Stimulated activated naive CD8-positive, alpha-beta T cell treated with anti-CD3 and anti-CD28 coated beads, Interleukin-15, Interleukin-2, amounts not matched to agents 100 U/mL and 50 U/mL, for 24 hours (primary cell): ENCODE measurements at regions not wholly inside any gene's neighbourhood (a gene's known extent, or its start where the extent isn't known, plus 50 kb on each side); places are given as distances from the start of the nearest gene placed in this dataset.
"Not testable (repeated sequence)": the region's sequence is repeated elsewhere in the genome, so short reads cannot be mapped to it uniquely, and the experiment has no call there.

ENCODE experiments used
- ATAC-seq: fragments of 150-1000 bp; cut with Tn5 transposase; one replicate; pipeline ENCODE4 v1.10.0; 2021
- DNase-seq: peaks from one replicate; pipeline ENCODE4 v3.0.0; 2021

GRCh38 chrX:50967736-50968135 is 57.2 kb downstream of the BMP15 start:
- DNase-seq = no peak
- no peak for ATAC-seq

GRCh38 chrX:50968871-50969635 is 58.5 kb downstream of the BMP15 start:
- not testable (repeated sequence) for ATAC-seq

GRCh38 chrX:50971395-50971794 is 60.9 kb downstream of the BMP15 start:
- ATAC-seq (no peak), DNase-seq (no peak)

More at GRCh38 chrX:50968871-50969635, 58.5 kb downstream of the BMP15 start:
- DNase-seq = not testable (repeated sequence)

- ATAC-seq (no peak), DNase-seq (no peak)
These were observed 62.7 kb downstream of the BMP15 start for GRCh38 chrX:50973199-50973598.

GRCh38 chrX:50978920-50979682 is 68.6 kb downstream of the BMP15 start:
- no peak for ATAC-seq
- no peak for DNase-seq

GRCh38 chrX:50980251-50980650 is 69.7 kb downstream of the BMP15 start:
- ATAC-seq (no peak), DNase-seq (no peak)

GRCh38 chrX:50988649-50989048 is 78.1 kb downstream of the BMP15 start:
- DNase-seq (peak; percentile 6), ATAC-seq (no peak)

- DNase-seq (no peak), ATAC-seq (no peak)
These were observed 86.4 kb downstream of the BMP15 start for GRCh38 chrX:50996930-50997329.

GRCh38 chrX:51000384-51000783 is 89.8 kb downstream of the BMP15 start:
- not testable (repeated sequence) for DNase-seq, ATAC-seq

- not testable (repeated sequence) for DNase-seq, ATAC-seq
These were observed 91.4 kb downstream of the BMP15 start for GRCh38 chrX:51001733-51002632.

GRCh38 chrX:51006064-51006463 is 95.5 kb downstream of the BMP15 start:
- DNase-seq (no peak), ATAC-seq (no peak)

GRCh38 chrX:51024106-51024696 is 113.7 kb downstream of the BMP15 start:
- DNase-seq (no peak), ATAC-seq (no peak)

- no peak for DNase-seq
- ATAC-seq = no peak
These were observed 116.3 kb downstream of the BMP15 start for GRCh38 chrX:51026862-51027261.

- DNase-seq (no peak), ATAC-seq (no peak)
These were observed 125.2 kb downstream of the BMP15 start for GRCh38 chrX:51035746-51036145.

GRCh38 chrX:51047950-51048349 is 137.4 kb downstream of the BMP15 start:
- DNase-seq (no peak), ATAC-seq (no peak)

- ATAC-seq (no peak), DNase-seq (no peak)
These were observed 143.2 kb downstream of the BMP15 start for GRCh38 chrX:51053741-51054140.

GRCh38 chrX:51098046-51098445 is 187.5 kb downstream of the BMP15 start:
- no peak for DNase-seq
- ATAC-seq = no peak

- not testable (repeated sequence) for DNase-seq, ATAC-seq
These were observed 208.8 kb downstream of the BMP15 start for GRCh38 chrX:51119058-51119926.

- not testable (repeated sequence) for DNase-seq, ATAC-seq
These were observed 206.9 kb upstream of the NUDT10 start for GRCh38 chrX:51125743-51126142.

- DNase-seq (peak; percentile 24), ATAC-seq (peak; percentile 55)
These were observed 187.7 kb upstream of the NUDT10 start for GRCh38 chrX:51144828-51145442.
